Trophoblast cell (in vitro differentiated cells and primary cell): ENCODE measurements at regions not wholly inside any gene's neighbourhood (a gene's known extent, or its start where the extent isn't known, plus 50 kb on each side); places are given as distances from the start of the nearest gene placed in this dataset.

Source experiments
- DNase-seq, 2 donors: peaks; one replicate each; pipeline ENCODE4 v3.0.0-alpha.2; 2016
- H2AFZ ChIP-seq: 2 replicates; pipeline ENCODE4 v1.6.1; 2013; ENCODE audit warnings: low read length, moderate library complexity, mild to moderate bottlenecking; ENCODE audit not compliant: insufficient read depth, poor library complexity
- H2AK5ac ChIP-seq: 2 replicates; pipeline ENCODE4 v1.6.1; 2013; ENCODE audit warnings: mild to moderate bottlenecking, low read length
- H2BK120ac ChIP-seq: 2 replicates; pipeline ENCODE4 v1.6.1; 2013; ENCODE audit warnings: low read length, mild to moderate bottlenecking, moderate library complexity; ENCODE audit not compliant: insufficient read depth, poor library complexity
- H2BK12ac ChIP-seq: 2 replicates; pipeline ENCODE4 v1.6.1; 2013; ENCODE audit warnings: mild to moderate bottlenecking, low read length, moderate library complexity
- H2BK5ac ChIP-seq: 2 replicates; pipeline ENCODE4 v1.6.1; 2013; ENCODE audit warnings: low read length, low read depth, moderate library complexity, mild to moderate bottlenecking; ENCODE audit not compliant: poor library complexity
- H3K14ac ChIP-seq: 2 replicates; pipeline ENCODE4 v1.6.1; 2013; ENCODE audit warnings: mild to moderate bottlenecking, low read length
- H3K18ac ChIP-seq: 2 replicates; pipeline ENCODE4 v1.6.1; 2013; ENCODE audit warnings: mild to moderate bottlenecking, low read length
- H3K23ac ChIP-seq: 2 replicates; pipeline ENCODE4 v1.6.1; 2013; ENCODE audit warnings: low read length
- H3K27ac ChIP-seq: 2 replicates; pipeline ENCODE4 v1.5.1; 2013; ENCODE audit warnings: low read depth, mild to moderate bottlenecking, inconsistent platforms, low read length, moderate library complexity
- H3K27me3 ChIP-seq: 2 replicates; pipeline ENCODE4 v1.6.1; 2013; ENCODE audit warnings: inconsistent platforms, mild to moderate bottlenecking, low read length, moderate library complexity; ENCODE audit not compliant: insufficient read depth
- H3K36me3 ChIP-seq, 2 experiments: 1 replicate in 1 of 2; 2 replicates in 1 of 2; pipeline ENCODE4 v1.6.1; 2013; ENCODE audit warnings: low read length in 2 of 2, mild to moderate bottlenecking in 2 of 2, moderate library complexity in 1 of 2; ENCODE audit not compliant: insufficient read depth in 2 of 2, control insufficient read depth in 1 of 2
- H3K4ac ChIP-seq: 2 replicates; pipeline ENCODE4 v1.6.1; 2013; ENCODE audit warnings: low read depth, mild to moderate bottlenecking, low read length, moderate library complexity
- H3K4me1 ChIP-seq, 2 experiments: 1 replicate in 1 of 2; 2 replicates in 1 of 2; pipeline ENCODE4 v1.6.1; 2013; ENCODE audit warnings: low read length in 2 of 2, mild to moderate bottlenecking in 2 of 2, moderate library complexity in 1 of 2; ENCODE audit not compliant: insufficient read depth in 2 of 2, control insufficient read depth in 1 of 2
- H3K4me2 ChIP-seq: 2 replicates; pipeline ENCODE4 v1.6.1; 2013; ENCODE audit warnings: inconsistent platforms, mild to moderate bottlenecking, low read length, moderate library complexity
- H3K4me3 ChIP-seq: 2 replicates; pipeline ENCODE4 v1.5.1; 2013; ENCODE audit warnings: mild to moderate bottlenecking, low read depth, low read length, inconsistent platforms
- H3K79me1 ChIP-seq: one replicate; pipeline ENCODE4 v1.6.1; 2013; ENCODE audit warnings: low read length
- H3K79me2 ChIP-seq: 2 replicates; pipeline ENCODE4 v1.6.1; 2013; ENCODE audit warnings: low read length, mild to moderate bottlenecking; ENCODE audit not compliant: control insufficient read depth, insufficient read depth, poor library complexity
- H3K9ac ChIP-seq: 2 replicates; pipeline ENCODE4 v1.6.1; 2013; ENCODE audit warnings: mild to moderate bottlenecking, low read length
- H3K9me3 ChIP-seq: 2 replicates; pipeline ENCODE4 v1.6.1; 2013; ENCODE audit warnings: low read depth, mild to moderate bottlenecking, control low read depth, inconsistent platforms, low read length; ENCODE audit not compliant: insufficient read depth
- H4K12ac ChIP-seq: 2 replicates; pipeline ENCODE4 v1.6.1; 2013; ENCODE audit warnings: low read depth, mild to moderate bottlenecking, low read length, moderate library complexity
- H4K8ac ChIP-seq: 2 replicates; pipeline ENCODE4 v1.6.1; 2013; ENCODE audit warnings: low read depth, mild to moderate bottlenecking, low read length, moderate library complexity
- H4K91ac ChIP-seq: one replicate; pipeline ENCODE4 v1.6.1; 2013; ENCODE audit warnings: low read depth, mild to moderate bottlenecking, low read length, moderate library complexity
- WGBS: extraction: QIAGEN DNeasy Blood & Tissue Kit; methylation state at CpG from one replicate; pipeline ENCODE4 v1.1.7; 2013; ENCODE audit warnings: missing lambda C conversion rate; ENCODE audit not compliant: insufficient read length, insufficient coverage; ENCODE audit errors: extremely low coverage; 5-methylcytosine and 5-hydroxymethylcytosine counted together

DNA sequence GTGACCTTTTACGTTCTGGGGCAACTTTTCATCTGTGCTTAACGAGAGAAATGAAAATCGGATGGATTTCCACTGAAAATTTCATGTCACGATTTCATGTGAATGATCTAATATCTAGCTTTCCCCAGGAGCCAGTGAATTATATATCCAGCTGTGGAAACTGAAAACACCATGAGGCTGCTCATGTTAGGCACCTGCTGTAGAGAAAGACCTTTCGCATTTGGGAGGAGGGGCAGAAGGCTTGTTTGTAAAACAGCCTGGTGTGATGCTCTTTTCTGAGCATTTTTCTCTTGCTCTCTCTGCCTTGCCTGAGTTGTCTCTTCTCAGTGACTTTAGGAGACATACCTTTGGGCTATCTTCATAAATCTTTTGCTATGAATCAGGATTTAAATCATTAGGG lies 84.6 kb upstream of the CYP1B1 start:
- no peak for DNase-seq
- H3K4me3 ChIP-seq: no peak overlapping the region
- no peaks in the 10 kb centered on the region for H3K79me2 ChIP-seq
- H4K8ac ChIP-seq: no peak overlapping the region
- no peak overlapping the region for H2BK12ac ChIP-seq
- no peaks in the 10 kb centered on the region for H3K79me1 ChIP-seq
- no CpG with 5 or more reads among the region's 5 CpGs for WGBS
- H3K9ac ChIP-seq: no peak overlapping the region
- H3K23ac ChIP-seq: no peak overlapping the region
- no peak overlapping the region for H3K27ac ChIP-seq
- no peaks in the 10 kb centered on the region for H3K27me3 ChIP-seq
- H3K4ac ChIP-seq: no peak overlapping the region
- no peaks in the 10 kb centered on the region for H3K36me3 ChIP-seq
- H2BK5ac ChIP-seq: no peak overlapping the region
- H2BK120ac ChIP-seq: no peak overlapping the region
- H4K91ac ChIP-seq: no peak overlapping the region
- H3K14ac ChIP-seq: no peak overlapping the region
- peaks cover 3 to 4% of the 10 kb centered on the region in 2 experiments for H3K4me1 ChIP-seq
- no peak overlapping the region for H2AK5ac ChIP-seq
- no peaks in the 10 kb centered on the region for H3K9me3 ChIP-seq
- H4K12ac ChIP-seq: no peak overlapping the region
- no peak overlapping the region for H3K18ac ChIP-seq
- H2AFZ ChIP-seq: no peak overlapping the region
- no peak overlapping the region for H3K4me2 ChIP-seq

DNA sequence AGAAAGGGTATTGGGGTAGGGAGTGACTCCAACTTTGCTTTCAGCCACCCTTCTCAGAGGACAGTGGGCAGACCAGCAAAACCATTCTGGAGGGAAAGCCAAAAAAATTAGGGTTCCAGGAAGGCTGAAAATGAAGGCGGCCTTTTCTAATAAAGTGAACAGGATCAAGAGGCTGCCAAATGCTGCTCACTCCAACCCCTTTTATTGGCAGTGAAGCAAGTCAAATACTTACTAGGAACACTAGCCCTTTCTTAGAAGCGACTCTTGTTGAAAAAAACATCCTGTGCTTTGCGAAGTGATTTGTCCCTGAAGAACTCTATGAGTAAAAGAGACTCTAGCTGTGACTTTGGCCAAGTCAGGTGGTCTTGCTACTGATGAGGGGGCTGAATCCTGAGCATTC lies 83.6 kb upstream of the CYP1B1 start:
- H3K23ac ChIP-seq: no peak overlapping the region
- H2BK5ac ChIP-seq: no peak overlapping the region

DNA sequence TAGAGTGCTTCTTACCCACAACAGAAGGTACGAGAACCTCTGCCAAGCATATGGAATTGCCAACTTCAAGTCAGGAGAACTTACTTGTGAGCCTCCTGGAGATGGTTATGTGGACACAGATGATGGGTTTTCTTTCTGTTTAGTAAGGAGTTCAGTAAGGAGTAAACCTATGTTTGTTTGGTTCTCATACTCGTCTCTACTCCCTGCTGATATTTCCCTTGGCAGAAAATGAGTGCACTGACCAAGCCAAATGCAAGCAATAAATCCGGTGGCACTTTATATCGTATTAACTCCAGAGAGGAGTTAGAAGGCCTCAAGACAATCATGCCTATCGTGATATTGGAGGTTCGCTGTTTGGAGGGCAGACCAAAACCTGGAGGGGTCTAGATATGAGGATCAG lies 83.2 kb upstream of the CYP1B1 start:
- H3K36me3 ChIP-seq: no peaks in the 10 kb centered on the region
- H3K27me3 ChIP-seq: no peaks in the 10 kb centered on the region
- peaks cover 2% of the 10 kb centered on the region for H3K9me3 ChIP-seq
- H4K8ac ChIP-seq: peak overlapping the region; percentile 25
- H2AK5ac ChIP-seq: no peak overlapping the region
- no peak overlapping the region for H3K14ac ChIP-seq
- H3K23ac ChIP-seq: no peak overlapping the region
- H4K91ac ChIP-seq: no peak overlapping the region
- no peak overlapping the region for H2BK5ac ChIP-seq
- no peak overlapping the region for H3K27ac ChIP-seq
- no peak overlapping the region for H4K12ac ChIP-seq
- no peaks in the 10 kb centered on the region for H3K79me1 ChIP-seq
- no peak overlapping the region for H2BK120ac ChIP-seq
- no peak for DNase-seq
- H3K4me1 ChIP-seq: peaks cover 3 to 8% of the 10 kb centered on the region in 2 experiments
- H3K18ac ChIP-seq: no peak overlapping the region
- H3K9ac ChIP-seq: no peak overlapping the region
- H3K4ac ChIP-seq: no peak overlapping the region
- H3K79me2 ChIP-seq: no peaks in the 10 kb centered on the region
- no peak overlapping the region for H3K4me2 ChIP-seq
- peak overlapping the region; percentile 16 for H2BK12ac ChIP-seq
- no peak overlapping the region for H2AFZ ChIP-seq
- no peak overlapping the region for H3K4me3 ChIP-seq
- no CpG with 5 or more reads among the region's 6 CpGs for WGBS

More for the DNA sequence above, 83.6 kb upstream of the CYP1B1 start:
- no peak overlapping the region for H3K9ac ChIP-seq
- peak overlapping the region; percentile 25 for H4K8ac ChIP-seq
- no peak overlapping the region for H2AK5ac ChIP-seq
- H3K4me1 ChIP-seq: peaks cover 3 to 5% of the 10 kb centered on the region in 2 experiments
- no CpG with 5 or more reads among the region's 3 CpGs for WGBS
- H3K4ac ChIP-seq: no peak overlapping the region
- H3K79me1 ChIP-seq: no peaks in the 10 kb centered on the region
- H3K4me2 ChIP-seq: no peak overlapping the region
- no peak overlapping the region for H2BK120ac ChIP-seq
- no peak overlapping the region for H2AFZ ChIP-seq
- H4K91ac ChIP-seq: no peak overlapping the region
- H3K27me3 ChIP-seq: no peaks in the 10 kb centered on the region
- no peaks in the 10 kb centered on the region for H3K9me3 ChIP-seq
- DNase-seq: no peak
- H3K18ac ChIP-seq: no peak overlapping the region
- H3K36me3 ChIP-seq: no peaks in the 10 kb centered on the region
- no peaks in the 10 kb centered on the region for H3K79me2 ChIP-seq
- no peak overlapping the region for H3K4me3 ChIP-seq
- no peak overlapping the region for H3K14ac ChIP-seq
- peak overlapping the region; percentile 16 for H2BK12ac ChIP-seq
- H3K27ac ChIP-seq: no peak overlapping the region
- H4K12ac ChIP-seq: no peak overlapping the region

DNA sequence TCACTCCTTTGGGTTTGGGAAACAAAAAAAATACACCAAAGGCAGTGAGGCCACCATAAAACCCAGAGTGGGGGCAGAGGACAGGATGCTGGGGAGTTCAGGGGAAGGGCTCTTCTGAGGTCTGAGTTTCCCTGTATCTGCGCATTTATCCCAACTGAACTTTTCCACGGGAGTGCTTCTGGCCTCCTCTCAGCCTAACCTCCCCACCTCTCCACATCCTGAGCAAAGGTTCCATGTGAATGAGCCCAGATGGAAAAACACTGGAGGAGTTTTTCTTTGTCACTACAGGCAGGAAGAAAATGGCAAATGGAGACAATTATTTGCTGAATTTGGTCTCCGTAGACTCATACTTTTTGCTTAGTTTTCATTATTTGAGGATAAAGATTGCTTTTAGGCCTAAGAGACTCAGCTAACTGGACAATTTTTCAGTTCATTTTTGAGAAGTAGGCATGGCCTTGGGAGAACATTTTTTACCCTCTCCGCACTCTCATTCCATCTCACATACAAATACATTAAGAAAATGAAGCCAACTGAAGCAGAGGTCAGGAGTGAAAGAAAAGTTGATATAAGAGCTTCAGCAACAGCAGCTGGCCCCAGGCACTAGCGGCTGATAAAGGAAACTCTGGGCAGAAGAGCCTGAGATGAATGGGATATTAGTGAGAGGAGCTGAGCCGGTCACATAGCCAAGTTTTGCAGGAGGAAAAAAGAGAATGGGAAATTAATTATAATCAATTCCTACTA lies 82.6 kb upstream of the CYP1B1 start:
- Histone ChIP-seq H4K12ac (no peak overlapping the region), H2BK12ac (no peak overlapping the region), H3K4me3 (no peak overlapping the region), H3K14ac (no peak overlapping the region), H3K23ac (no peak overlapping the region), H3K79me2 (no peaks in the 10 kb centered on the region), H3K9ac (no peak overlapping the region), H3K4me2 (no peak overlapping the region), H3K36me3 (no peaks in the 10 kb centered on the region), H2AK5ac (no peak overlapping the region), H4K91ac (no peak overlapping the region), H3K27ac (no peak overlapping the region), H4K8ac (no peak overlapping the region), H3K79me1 (no peaks in the 10 kb centered on the region), H3K18ac (no peak overlapping the region), H2AFZ (no peak overlapping the region), H3K9me3 (peaks cover 2% of the 10 kb centered on the region), H3K27me3 (no peaks in the 10 kb centered on the region), H3K4me1 (peaks cover 3 to 8% of the 10 kb centered on the region in 2 experiments), H3K4ac (no peak overlapping the region), H2BK120ac (no peak overlapping the region), H2BK5ac (no peak overlapping the region)
- DNase-seq: no peak
- WGBS: no CpG with 5 or more reads among the region's 6 CpGs
